CMK (cell line): ENCODE measurements at regions not wholly inside any gene's neighbourhood (a gene's known extent, or its start where the extent isn't known, plus 50 kb on each side); places are given as distances from the start of the nearest gene placed in this dataset.
A peak's percentile ranks its signal among the peaks of the same experiment; 100 is the strongest.
"Not testable (repeated sequence)": the region's sequence is repeated elsewhere in the genome, so short reads cannot be mapped to it uniquely, and the experiment has no call there.

ENCODE experiments used
- DNase-seq: peaks from one replicate; pipeline ENCODE4 v3.0.0-alpha.2; 2010; ENCODE audit warnings: low read depth

DNA sequence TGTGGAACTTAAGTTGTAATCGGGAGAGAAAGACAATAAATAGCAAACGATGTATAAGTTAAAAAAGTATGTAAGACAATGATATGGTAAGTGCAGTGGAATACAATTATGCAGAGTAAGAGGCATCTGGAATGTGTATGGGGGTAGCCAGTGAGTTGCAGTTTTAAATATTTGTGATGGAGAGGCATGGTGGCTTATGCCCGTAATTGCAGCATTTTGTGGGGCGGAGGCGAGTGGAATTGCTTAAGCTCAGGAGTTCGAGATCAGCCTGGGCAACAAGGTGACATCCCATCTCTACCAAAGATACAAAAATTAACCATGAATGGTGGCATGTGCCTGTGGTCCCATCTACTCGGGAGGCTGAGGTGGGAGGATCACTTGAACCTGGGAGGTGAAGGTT is 52.5 kb upstream of the WDFY3 start:
- no peak for DNase-seq

DNA sequence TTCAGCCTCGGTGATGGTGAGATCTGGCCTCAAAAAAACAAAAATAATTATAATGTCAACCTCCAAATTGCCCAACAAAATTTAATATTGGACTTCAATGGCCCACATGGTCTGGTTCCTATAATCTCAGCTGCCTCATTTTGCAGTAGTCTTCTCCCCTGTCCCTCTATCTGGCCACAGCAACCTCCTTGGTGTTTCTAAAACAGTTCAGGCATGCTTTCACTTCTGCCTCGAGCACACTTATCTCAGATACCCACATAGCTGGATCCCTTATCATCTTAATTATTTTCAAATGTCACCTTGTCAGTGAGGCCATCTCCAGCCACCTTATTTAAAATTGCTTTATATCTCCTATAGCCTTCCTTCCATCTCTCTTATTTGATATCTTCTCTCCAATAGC is 52.9 kb upstream of the WDFY3 start:
- no peak for DNase-seq

DNA sequence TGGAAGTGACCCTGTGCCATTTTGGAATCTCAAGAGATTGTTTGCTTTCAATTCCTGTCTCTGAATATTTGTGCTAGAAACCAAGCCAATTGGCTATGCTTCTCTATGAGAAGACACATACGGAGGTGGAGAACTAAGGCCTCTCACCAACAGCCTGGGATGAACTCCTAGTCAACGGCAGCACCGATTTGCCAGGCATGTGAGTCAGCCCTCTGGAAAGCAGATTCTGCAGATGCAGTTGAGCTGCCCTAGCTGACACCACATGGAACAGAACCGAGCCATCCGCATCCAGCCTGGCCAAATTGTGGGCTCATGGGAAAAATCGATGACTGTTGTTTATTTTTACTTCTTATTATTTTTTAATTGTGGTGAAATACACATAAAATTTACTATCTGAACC is 58.2 kb upstream of the WDFY3 start:
- DNase-seq = no peak

DNA sequence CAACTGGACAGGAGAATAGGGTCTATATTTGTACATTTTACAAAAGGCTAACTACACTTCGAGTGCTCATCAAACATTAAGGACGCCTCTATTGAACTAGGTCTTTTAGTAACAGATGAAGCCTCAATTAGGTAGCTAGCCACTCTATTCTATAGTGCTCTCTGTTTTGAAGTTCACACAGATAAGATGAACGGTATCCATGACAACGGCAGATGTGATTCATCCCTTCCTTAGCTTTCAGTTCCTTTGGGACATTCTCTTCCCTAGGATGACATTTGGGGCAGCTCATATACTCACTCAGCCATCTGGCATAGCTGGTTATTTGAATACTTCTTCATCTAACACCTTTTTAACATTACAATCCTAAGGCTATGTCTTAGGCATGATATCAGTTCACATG is 62.4 kb upstream of the WDFY3 start:
- no peak for DNase-seq

DNA sequence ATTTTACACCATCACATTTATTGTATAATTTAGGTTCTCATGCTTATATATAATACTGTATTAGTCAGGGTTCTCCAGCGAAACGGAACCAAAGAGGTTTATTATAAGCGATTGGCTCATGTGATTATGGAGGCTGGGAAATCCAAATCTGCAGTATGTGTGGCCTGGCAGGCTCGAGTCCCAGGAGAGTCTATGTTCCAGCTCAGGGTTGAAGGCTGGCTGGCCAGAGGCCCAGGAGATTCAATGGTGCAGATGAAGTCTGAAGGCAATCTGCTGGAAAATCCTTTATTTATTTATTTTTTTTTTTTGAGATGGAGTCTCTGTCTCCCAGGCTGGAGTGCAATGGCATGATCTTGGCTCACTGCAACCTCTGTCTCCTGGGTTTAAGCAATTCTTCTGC is 63.0 kb upstream of the WDFY3 start:
- DNase-seq = no peak

DNA sequence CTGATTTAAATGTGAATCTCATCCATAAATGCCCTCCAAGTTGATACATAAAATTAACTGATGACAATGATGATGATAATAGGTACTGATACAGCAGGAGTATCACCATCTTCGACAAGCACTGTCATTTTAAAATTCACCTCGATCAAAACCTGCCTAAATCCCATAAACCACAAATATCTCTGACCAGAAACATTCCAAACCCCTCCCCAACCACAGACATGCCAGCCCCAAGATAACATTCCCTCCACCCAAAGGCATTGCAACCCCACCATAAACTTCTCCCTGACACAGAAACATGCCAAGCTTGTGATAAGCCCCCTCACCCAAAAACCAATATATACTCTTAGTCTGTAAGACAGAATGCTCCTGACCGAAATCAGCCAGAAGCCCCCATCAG is 63.7 kb upstream of the WDFY3 start:
- DNase-seq = no peak

DNA sequence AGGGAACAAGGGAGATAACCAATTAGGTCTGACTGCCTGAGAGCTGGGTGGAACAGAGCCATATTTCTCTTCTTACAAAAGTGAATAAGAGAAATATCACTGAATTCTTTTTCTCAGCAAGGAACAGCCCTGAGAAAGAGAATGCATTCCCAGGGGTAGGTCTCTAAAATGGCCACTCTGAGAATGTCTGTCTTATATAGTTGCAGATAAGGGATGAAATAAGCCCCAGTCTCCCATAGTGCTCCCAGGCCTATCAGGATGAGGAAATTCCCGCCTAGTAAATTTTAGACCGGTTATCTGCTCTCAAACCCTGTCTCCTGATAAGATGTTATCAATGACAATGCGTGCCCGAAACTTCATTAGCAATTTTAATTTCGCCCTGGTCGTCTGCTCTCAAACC is 67.3 kb upstream of the WDFY3 start:
- not testable (repeated sequence) for DNase-seq

DNA sequence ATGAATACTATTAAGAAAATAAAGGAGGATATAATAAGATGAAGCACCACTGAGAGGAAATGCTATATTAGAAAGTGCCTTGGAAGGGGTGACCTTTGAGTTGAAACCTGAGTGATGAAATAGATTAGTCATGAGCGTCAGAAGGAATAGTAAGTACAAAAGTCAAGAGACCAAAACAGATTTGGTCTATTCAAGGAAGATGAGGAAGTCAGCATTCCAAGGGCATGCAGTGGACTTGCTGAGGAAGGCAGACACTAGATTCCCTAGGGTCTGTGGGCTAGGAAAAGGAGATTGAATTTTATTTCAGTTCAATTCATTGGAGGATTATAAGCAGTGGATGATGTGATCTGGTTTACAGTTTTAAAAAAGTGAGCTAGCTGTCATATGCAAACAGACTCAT is 73.0 kb upstream of the WDFY3 start:
- DNase-seq = no peak

DNA sequence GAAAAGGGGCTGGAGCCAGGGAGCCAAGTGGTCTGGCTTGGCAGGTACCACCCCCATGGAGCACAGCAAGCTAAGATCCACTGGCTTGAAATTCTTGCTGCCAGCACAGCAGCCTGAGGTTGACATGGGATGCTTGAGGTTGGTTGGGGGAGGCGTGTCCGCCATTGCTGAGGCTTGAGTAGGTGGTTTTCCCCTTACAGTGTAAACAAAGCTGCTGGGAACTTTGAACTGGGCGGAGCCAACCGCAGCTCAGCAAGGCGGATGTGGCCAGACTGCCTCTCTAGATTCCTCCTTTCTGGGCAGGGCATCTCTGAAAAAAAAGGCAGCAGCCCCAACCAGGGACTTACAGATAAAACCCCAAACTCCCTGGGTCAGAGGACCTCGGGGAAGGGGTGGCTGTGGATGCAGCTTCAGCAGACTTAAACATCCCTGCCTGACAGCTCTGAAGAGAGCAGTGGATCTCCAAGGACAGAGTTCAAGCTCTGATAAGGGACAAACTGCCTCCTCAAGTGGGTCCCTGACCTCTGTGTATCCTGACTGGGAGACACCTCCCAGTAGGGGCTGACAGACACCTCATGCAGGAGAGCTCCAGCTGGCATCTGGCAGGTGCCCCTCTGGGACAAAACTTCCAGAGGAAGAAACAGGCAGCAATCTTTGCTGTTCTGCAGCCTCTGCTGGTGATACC is 77.5 kb upstream of the WDFY3 start:
- peak; percentile 80 for DNase-seq

DNA sequence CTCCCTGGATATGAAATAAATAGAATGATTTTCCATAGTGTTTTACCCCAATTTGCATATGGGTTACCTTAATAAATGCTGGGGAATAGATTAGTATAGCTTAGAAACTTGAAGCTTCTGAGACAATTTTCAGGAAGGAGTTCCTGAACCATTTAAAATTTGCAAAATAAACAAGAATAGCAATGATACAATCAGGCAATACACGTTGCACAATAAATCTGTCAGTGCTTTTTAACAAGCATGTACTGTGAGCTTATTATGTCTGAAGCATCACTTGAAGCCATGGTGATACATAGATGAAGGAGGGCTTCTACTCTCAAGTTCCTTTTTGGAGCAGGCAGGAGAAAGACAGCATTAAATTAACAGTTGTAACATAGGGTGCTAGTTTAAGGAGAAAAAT is 84.2 kb upstream of the WDFY3 start:
- DNase-seq = no peak

DNA sequence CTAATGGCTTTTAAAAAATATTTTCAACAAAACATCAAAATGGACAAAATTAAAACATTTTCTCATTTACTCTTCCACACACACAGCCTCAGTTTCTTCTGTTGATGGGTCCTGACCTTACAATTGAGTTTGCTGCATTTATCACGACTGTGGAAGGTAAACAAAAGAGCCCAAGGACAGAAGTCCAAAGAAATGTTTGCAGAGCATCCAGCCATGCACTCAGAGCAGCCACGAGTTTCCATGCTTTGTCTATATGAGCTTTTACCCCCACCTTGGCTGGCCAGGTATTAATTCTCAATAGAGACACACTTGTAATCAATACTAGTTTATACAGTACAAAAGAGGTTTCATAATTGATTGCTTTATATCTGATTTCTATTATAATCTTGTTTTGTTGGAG is 85.0 kb upstream of the WDFY3 start:
- DNase-seq = no peak

DNA sequence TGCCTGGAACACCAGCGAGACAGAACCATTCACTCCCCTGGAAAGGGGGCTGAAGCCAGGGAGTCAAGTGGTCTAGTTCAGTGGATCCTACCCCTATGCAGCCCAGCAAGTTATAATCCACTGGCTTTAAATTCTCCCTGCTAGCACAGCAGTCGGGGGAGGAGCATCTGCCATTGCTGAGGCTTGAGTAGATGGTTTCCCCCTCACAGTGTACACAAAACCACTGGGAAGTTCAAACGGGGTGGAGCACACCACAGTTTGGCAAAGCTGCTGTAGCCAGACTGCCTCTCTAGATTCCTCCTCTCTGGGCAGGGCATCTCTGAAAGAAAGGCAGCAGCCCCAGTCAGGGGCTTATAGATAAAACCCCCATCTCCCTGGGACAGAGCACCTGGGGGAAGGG is 88.4 kb upstream of the WDFY3 start:
- DNase-seq = not testable (repeated sequence)

DNA sequence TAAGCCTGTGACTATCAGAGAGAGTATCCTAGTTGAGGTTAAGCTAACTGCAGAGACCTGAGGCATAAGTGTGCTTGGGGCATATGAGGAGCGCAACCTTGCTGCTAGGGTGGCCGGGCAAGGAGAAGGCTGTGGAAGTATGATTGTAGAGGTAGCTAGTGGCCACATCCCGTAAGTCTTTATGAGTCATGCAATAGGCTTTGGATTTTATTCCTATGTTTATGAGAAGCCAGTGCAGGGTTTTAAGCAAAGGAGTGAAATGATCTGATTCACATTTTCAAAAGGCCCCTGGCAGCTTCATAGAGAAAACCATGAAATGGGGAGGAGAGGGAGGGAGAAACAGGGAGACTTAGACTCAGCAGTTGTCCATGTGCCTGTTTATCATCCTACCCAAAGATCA is 92.1 kb upstream of the WDFY3 start:
- no peak for DNase-seq

DNA sequence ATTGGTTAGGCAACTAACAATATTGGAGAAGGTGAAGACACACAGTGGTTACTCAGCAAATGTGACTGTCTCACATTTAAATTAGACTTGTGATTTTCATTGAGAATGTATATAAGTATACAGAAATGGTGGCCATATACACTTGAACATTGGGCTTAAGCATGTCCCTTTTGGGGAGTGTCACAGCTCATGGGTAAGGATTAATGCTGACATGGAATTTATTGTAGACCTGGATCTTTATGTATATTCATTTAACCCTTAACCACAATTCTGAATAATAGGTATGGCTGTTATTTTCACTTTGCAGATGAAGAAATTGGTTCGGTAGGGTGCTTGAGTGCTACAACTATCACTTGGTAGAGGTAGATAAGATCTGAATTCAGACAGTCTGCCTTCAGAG is 95.5 kb upstream of the WDFY3 start:
- DNase-seq = no peak

DNA sequence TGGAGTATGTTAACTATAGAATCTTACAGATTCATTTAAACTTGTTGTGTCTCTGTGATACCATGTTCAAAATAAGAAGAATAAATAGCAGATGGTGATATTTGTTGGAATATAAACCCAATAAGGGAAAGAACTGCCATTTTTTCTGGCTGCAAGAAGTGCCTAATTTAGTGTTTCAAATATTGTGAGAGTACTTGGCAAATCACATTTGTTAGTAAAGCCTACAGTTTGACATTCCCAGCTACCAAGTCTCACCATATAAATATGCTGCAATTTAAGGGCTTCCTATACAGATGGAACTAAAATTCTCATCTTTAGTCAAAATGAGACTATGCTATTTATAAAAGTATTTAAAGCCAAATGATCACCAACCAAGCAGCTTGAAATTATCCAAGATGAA is 96.0 kb upstream of the WDFY3 start:
- no peak for DNase-seq

DNA sequence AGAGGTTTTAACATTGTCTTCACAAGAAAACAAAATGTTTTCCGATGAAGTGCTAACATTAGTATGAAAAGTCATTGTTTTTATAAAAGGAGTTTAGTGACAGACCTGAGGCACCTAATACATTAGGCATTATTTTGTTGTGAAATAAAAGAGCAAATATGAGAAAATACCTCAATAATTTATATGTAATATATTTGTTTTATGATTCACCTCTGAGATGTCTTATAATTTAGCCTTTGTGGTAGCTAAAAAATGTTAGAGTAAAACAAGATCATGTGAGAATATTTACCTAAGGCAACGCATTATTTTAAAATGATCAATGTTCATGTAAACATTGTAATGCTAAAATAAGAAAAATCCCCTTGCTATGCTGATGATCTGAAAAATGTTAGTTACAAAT is 100.9 kb upstream of the WDFY3 start:
- no peak for DNase-seq

DNA sequence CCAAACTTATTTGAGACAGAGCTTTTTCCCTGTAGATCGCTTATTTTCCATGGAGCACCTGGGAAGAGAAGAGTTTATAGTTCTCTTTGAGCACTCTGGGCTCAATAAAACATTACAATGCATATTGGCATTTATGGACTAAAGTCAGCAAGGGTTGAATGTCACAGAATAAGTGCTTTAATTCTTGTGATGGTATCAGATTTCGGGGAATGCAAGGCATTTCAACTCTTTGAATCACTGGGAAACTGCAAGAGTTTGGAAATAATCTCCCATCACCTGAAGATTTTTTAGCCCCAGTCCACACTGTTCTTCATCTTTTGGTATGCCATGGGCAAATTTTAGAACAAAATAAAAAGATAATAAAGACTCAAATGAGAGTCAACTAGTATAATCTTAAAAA is 111.5 kb upstream of the WDFY3 start:
- DNase-seq = no peak

DNA sequence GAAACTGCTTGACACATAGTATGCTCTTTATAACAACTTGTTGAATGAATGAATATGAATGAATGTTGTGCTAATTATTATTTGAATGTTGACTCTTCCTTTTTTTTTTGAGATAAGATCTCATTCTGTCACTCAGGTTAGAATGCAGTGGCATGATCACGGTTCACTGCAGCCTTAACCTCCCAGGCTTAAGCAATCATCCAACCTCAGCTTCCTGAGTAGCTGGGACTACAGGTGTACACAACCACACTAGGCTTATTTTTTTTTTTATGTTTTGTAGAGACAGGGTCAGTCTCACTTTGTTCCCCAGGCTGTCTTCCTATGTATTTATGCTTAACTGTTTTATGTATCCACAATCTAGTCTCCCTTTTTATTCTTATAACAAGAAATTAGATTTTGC is 114.7 kb upstream of the WDFY3 start:
- DNase-seq = peak; percentile 35

DNA sequence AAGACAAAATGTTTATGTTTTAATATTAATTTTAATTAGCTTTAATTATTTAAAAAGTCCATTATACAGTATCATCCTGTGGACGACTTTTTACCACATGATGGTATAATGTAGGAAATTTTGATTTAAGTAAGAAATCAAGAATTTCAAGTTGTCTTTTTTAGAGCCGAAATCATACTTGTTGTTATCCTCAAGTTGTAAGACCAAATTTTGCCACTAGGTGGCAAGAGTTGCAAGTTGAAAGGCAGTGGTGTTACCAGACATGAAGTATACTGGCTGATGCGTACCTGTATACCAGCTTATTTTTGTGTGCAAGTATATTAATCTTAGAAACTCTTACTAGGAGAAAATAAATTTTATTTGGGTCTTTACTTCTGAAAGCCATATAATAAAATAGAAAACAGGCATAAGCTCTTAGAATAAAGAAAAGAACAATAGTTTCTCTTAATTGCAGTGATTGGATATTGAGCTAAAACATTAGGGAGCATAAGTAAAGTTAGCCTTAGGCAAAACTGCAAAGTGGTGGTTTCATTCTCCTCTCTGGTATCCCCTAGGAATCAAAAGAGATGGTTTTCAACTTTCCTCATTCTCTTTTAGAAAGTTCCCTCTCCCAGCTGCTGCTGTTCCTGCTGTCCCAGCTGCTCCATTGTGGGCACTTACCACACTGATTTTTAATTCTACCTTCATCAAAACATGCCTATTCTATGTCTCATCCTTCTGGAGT is 118.0 kb upstream of the WDFY3 start:
- peak; percentile 63 for DNase-seq

DNA sequence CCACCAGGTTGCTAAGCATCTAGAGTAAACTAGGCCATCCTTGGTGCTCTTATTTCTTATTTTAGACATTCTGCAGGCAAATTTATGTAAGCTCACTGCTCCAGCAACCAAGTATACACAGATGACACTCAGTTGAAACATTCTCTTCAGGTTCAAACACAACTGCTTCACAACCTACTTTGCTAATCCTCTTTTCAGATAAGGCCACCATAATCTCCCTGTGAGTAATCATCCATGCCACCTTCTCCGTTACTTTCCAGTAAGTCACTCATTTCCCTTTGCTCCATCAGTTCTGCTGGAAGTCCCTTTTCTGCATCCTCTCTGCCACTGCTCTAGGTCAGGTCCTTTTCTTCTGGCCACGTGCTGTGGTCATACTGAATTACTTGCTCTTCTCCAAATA is 120.2 kb upstream of the WDFY3 start:
- no peak for DNase-seq

DNA sequence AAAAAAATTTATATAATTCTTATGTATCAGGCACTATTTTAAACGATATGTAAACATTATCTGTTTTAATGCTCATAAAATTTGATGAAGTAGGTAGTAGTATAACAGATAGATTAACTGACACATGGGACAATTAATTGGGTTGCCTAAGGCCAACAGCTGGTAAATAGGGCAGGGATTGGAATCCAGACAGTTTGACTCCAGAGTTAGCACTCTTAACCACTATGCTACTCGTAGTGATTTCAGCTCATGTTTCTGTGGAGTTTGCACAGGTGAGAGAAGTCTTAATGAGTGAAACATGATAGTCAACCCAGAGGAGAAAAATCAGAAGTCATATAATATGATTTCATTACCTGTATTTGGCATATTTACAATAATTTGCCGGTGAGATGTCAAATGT is 126.0 kb upstream of the WDFY3 start:
- no peak for DNase-seq

DNA sequence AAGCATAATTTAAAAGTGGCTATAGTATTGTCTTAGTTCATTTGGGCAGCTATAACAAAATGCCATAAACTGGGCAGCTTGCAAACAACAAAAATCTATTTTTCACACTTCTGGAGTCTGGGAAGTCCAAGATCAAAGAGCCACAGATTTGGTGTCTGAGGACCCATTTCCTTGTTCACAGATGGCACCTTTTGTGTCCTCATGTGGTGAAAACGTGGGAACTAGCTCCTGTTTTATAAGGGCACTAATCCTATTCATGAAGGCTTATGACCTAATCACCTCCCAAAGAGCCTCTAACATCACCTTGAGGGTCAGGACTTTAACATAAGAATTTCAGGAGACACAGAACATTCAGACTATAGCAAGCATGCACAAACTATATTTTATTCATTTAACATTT is 126.5 kb upstream of the WDFY3 start:
- no peak for DNase-seq

DNA sequence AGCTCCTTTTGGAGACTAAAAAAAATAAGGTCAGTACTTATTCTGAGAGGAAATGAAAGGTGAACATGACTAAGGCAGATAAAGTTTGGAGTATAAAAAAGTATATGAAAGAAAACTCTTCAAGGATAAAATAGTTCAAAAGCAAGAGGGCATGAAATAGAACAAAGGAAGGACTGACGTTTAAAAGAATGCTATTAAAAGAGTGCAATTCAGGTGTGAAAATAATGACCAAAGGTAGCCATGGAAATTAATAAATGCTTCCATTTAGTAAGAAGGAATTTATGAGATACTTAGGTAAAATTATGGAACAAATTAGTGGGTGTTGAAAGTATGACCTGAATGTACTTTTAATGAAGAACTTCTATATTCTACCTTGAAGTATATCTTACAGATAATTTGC is 128.2 kb upstream of the WDFY3 start:
- no peak for DNase-seq

DNA sequence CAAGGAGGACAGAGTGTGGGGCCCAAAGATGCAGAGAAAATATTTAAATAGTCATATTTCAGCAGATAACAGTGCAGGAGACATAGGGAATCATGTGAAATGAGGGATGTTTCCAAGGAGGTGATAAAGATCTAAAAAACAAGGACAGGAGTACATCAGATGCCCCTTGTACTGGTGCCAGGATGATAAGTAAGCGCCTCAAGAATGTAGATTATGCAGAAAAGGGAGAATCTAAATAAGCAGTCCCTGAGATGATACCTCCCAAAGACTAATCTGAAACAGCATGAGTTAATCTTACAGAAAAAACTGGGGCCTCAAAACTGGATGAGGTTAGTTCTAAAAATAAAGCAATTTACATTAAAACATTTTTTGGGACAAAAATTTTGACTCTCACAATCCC is 136.1 kb upstream of the WDFY3 start:
- no peak for DNase-seq
